ENCODE measurements at regions not wholly inside any gene's neighbourhood (a gene's known extent, or its start where the extent isn't known, plus 50 kb on each side); places are given as distances from the start of the nearest gene placed in this dataset.

GRCh38 chr7:136391371-136391770 lies 414.2 kb upstream of the MTPN start:
- TF ChIP-seq CTCF (conservative IDR thresholded peaks at IDR 0.05; ENCODE audit: low read depth, low read length) (no peak), POLR2A (IDR thresholded peaks at IDR 0.05; ENCODE audit: low read depth, low read length) (no peak), USF2 (IDR thresholded peaks at IDR 0.05; ENCODE audit: low read depth, low read length) (no peak), NFE2L2 (IDR thresholded peaks at IDR 0.05; ENCODE audit: low read depth, low read length) (no peak), ELK1 (IDR thresholded peaks at IDR 0.05; ENCODE audit: borderline replicate concordance, low read depth, low read length) (no peak), CEBPB (IDR thresholded peaks at IDR 0.05; ENCODE audit: low read depth, low read length) (no peak), MXI1 (IDR thresholded peaks at IDR 0.05; ENCODE audit: borderline replicate concordance, low read depth, low read length) (no peak), MAZ (IDR thresholded peaks at IDR 0.05; ENCODE audit: borderline replicate concordance, low read depth, low read length) (no peak), FOS (IDR thresholded peaks at IDR 0.05; ENCODE audit: low read depth, low read length) (no peak), RFX5 (IDR thresholded peaks at IDR 0.05; ENCODE audit: low read depth, low read length) (no peak), MAFK (IDR thresholded peaks at IDR 0.05; ENCODE audit: low read depth, low read length) (no peak)
